GM19468 (cell line): ENCODE measurements at regions not wholly inside any gene's neighbourhood (a gene's known extent, or its start where the extent isn't known, plus 50 kb on each side); places are given as distances from the start of the nearest gene placed in this dataset.

ENCODE experiments used
- ATAC-seq: cut with Tn5 transposase; IDR thresholded peaks from one replicate; pipeline ENCODE4 v1.9.1; 2021; ENCODE audit warnings: mild to moderate bottlenecking, moderate library complexity, moderate number of reproducible peaks; ENCODE audit not compliant: unreplicated experiment; ENCODE audit errors: extremely low read depth

GRCh38 chr1:116260621-116261020 is 112.4 kb upstream of the ATP1A1 start:
- ATAC-seq: no peak

- no peak for ATAC-seq
These were observed 111.8 kb upstream of the ATP1A1 start for GRCh38 chr1:116261227-116261626.

GRCh38 chr1:116262207-116262994 is 110.6 kb upstream of the ATP1A1 start:
- no peak for ATAC-seq

- no peak for ATAC-seq
These were observed 110.1 kb upstream of the ATP1A1 start for GRCh38 chr1:116262995-116263385.

GRCh38 chr1:116265931-116266863 is 106.8 kb upstream of the ATP1A1 start:
- no peak for ATAC-seq

GRCh38 chr1:116266864-116267212 is 106.2 kb upstream of the ATP1A1 start:
- no peak for ATAC-seq

- no peak for ATAC-seq
These were observed 104.8 kb upstream of the ATP1A1 start for GRCh38 chr1:116268211-116268610.

GRCh38 chr1:116270316-116271057 is 102.6 kb upstream of the ATP1A1 start:
- no peak for ATAC-seq

- ATAC-seq: no peak
These were observed 99.8 kb upstream of the ATP1A1 start for GRCh38 chr1:116273042-116273783.

- ATAC-seq: no peak
These were observed 96.5 kb upstream of the ATP1A1 start for GRCh38 chr1:116276532-116276931.

GRCh38 chr1:116277840-116278540 is 95.1 kb upstream of the ATP1A1 start:
- ATAC-seq: no peak

- no peak for ATAC-seq
These were observed 94.5 kb upstream of the ATP1A1 start for GRCh38 chr1:116278541-116278866.

GRCh38 chr1:116279715-116280114 is 93.3 kb upstream of the ATP1A1 start:
- no peak for ATAC-seq

GRCh38 chr1:116284819-116285390 is 88.1 kb upstream of the ATP1A1 start:
- no peak for ATAC-seq

GRCh38 chr1:116286541-116286971 is 86.5 kb upstream of the ATP1A1 start:
- ATAC-seq: no peak

- no peak for ATAC-seq
These were observed 85.5 kb upstream of the ATP1A1 start for GRCh38 chr1:116287341-116288200.

GRCh38 chr1:116288201-116288598 is 84.8 kb upstream of the ATP1A1 start:
- peak; percentile 28 for ATAC-seq

GRCh38 chr1:116289193-116289592 is 83.9 kb upstream of the ATP1A1 start:
- ATAC-seq: no peak
